ENCODE measurements at regions not wholly inside any gene's neighbourhood (a gene's known extent, or its start where the extent isn't known, plus 50 kb on each side); places are given as distances from the start of the nearest gene placed in this dataset.
"Not testable (repeated sequence)": the region's sequence is repeated elsewhere in the genome, so short reads cannot be mapped to it uniquely, and the experiment has no call there.

GRCh38 chr7:153957677-153958076 lies 94.5 kb upstream of the DPP6 start:
- not testable (repeated sequence) for FAIRE-seq; DNase-seq (ENCODE audit: insufficient read length, low spot score)

- not testable (repeated sequence) for DNase-seq (ENCODE audit: insufficient read length, low spot score); FAIRE-seq
Measured at GRCh38 chr7:153958381-153958780, 93.8 kb upstream of the DPP6 start.

GRCh38 chr7:153958789-153959188 lies 93.4 kb upstream of the DPP6 start:
- DNase-seq (ENCODE audit: insufficient read length, low spot score); FAIRE-seq: not testable (repeated sequence)

GRCh38 chr7:153964481-153965112 lies 87.6 kb upstream of the DPP6 start:
- not testable (repeated sequence) for DNase-seq (ENCODE audit: insufficient read length, low spot score); FAIRE-seq

- FAIRE-seq, result not testable (repeated sequence)
Measured at GRCh38 chr7:153969016-153969415, 83.2 kb upstream of the DPP6 start.

GRCh38 chr7:153974603-153975002 lies 77.6 kb upstream of the DPP6 start:
- FAIRE-seq; DNase-seq (ENCODE audit: insufficient read length, low spot score): not testable (repeated sequence)

More at GRCh38 chr7:153969016-153969415, 83.2 kb upstream of the DPP6 start:
- DNase-seq (ENCODE audit: insufficient read length, low spot score), result not testable (repeated sequence)

- not testable (repeated sequence) for FAIRE-seq; DNase-seq (ENCODE audit: insufficient read length, low spot score)
Measured at GRCh38 chr7:153976745-153977144, 75.5 kb upstream of the DPP6 start.

GRCh38 chr7:153983186-153983585 lies 69.0 kb upstream of the DPP6 start:
- DNase-seq (ENCODE audit: insufficient read length, low spot score); FAIRE-seq: not testable (repeated sequence)

GRCh38 chr7:153989066-153989627 lies 63.1 kb upstream of the DPP6 start:
- not testable (repeated sequence) for DNase-seq (ENCODE audit: insufficient read length, low spot score); FAIRE-seq

GRCh38 chr7:153989742-153990425 lies 62.3 kb upstream of the DPP6 start:
- DNase-seq (ENCODE audit: insufficient read length, low spot score); FAIRE-seq: not testable (repeated sequence)

- DNase-seq (ENCODE audit: insufficient read length, low spot score); FAIRE-seq: not testable (repeated sequence)
Measured at GRCh38 chr7:153991471-153991870, 60.7 kb upstream of the DPP6 start.

GRCh38 chr7:153993402-153993801 lies 58.8 kb upstream of the DPP6 start:
- FAIRE-seq; DNase-seq (ENCODE audit: insufficient read length, low spot score): not testable (repeated sequence)

- not testable (repeated sequence) for DNase-seq (ENCODE audit: insufficient read length, low spot score)
Measured at GRCh38 chr7:153998896-153999295, 53.3 kb upstream of the DPP6 start.

More at GRCh38 chr7:153998896-153999295, 53.3 kb upstream of the DPP6 start:
- FAIRE-seq, result not testable (repeated sequence)
